ENCODE measurements at regions not wholly inside any gene's neighbourhood (a gene's known extent, or its start where the extent isn't known, plus 50 kb on each side); places are given as distances from the start of the nearest gene placed in this dataset.

GRCh38 chr1:53408013-53408754 lies 51.0 kb upstream of the DMRTB1 start:
- no peak for TF ChIP-seq POLR2AphosphoS5 (IDR thresholded peaks at IDR 0.05)
- TF ChIP-seq, protein P1, sequence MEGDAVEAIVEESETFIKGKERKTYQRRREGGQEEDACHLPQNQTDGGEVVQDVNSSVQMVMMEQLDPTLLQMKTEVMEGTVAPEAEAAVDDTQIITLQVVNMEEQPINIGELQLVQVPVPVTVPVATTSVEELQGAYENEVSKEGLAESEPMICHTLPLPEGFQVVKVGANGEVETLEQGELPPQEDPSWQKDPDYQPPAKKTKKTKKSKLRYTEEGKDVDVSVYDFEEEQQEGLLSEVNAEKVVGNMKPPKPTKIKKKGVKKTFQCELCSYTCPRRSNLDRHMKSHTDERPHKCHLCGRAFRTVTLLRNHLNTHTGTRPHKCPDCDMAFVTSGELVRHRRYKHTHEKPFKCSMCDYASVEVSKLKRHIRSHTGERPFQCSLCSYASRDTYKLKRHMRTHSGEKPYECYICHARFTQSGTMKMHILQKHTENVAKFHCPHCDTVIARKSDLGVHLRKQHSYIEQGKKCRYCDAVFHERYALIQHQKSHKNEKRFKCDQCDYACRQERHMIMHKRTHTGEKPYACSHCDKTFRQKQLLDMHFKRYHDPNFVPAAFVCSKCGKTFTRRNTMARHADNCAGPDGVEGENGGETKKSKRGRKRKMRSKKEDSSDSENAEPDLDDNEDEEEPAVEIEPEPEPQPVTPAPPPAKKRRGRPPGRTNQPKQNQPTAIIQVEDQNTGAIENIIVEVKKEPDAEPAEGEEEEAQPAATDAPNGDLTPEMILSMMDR (IDR thresholded peaks at IDR 0.05): no peak
- no peak for TF ChIP-seq POLR2A (IDR thresholded peaks at IDR 0.05)
- TF ChIP-seq EP300 (IDR thresholded peaks at IDR 0.05): no peak
